SK-N-SH treated with all-trans-retinoic acid at 6 μM for 48 hours (cell line): ENCODE measurements at regions not wholly inside any gene's neighbourhood (a gene's known extent, or its start where the extent isn't known, plus 50 kb on each side); places are given as distances from the start of the nearest gene placed in this dataset.

Source experiments
- ATAC-seq: fragments of 200-7000 bp; cut with Tn5 transposase; 3 replicates; pipeline ENCODE4 v1.9.1; 2020; ENCODE audit warnings: mild to moderate bottlenecking, moderate library complexity
- ARNTL ChIP-seq: fragments of 450-650 bp; formaldehyde crosslinking; IDR thresholded peaks from 2 replicates; pipeline ENCODE4 v1.5.0; 2020; ENCODE audit warnings: low read depth, mild to moderate bottlenecking, moderate library complexity, borderline replicate concordance
- BACH2 ChIP-seq: fragments of 250-450 bp; sonication (Bioruptor Pico); IDR thresholded peaks from 2 replicates; pipeline ENCODE4 v1.9.0; 2021; ENCODE audit warnings: mild to moderate bottlenecking, borderline replicate concordance
- CSDC2 ChIP-seq: fragments of 250-450 bp; sonication (Bioruptor Pico); IDR thresholded peaks from 2 replicates; pipeline ENCODE4 v1.5.0; 2020; ENCODE audit warnings: mild to moderate bottlenecking, moderate library complexity
- GLIS3 ChIP-seq: fragments of 250-450 bp; sonication (Bioruptor Pico); IDR thresholded peaks from 2 replicates; pipeline ENCODE4 v1.5.0; 2020; ENCODE audit warnings: mild to moderate bottlenecking, moderate library complexity
- ISL1 ChIP-seq: fragments of 250-450 bp; sonication (Bioruptor Pico); IDR thresholded peaks from 2 replicates; pipeline ENCODE4 v2.1.2; 2022; ENCODE audit warnings: mild to moderate bottlenecking, moderate library complexity
- OSR1 ChIP-seq: fragments of 250-450 bp; sonication (Bioruptor Pico); IDR thresholded peaks from 2 replicates; pipeline ENCODE4 v1.8.0; 2022; ENCODE audit warnings: moderate library complexity, mild to moderate bottlenecking, inconsistent platforms
- PPARA ChIP-seq: fragments of 250-450 bp; sonication (Bioruptor Pico); IDR thresholded peaks from 2 replicates; pipeline ENCODE4 v1.5.0; 2020; ENCODE audit warnings: mild to moderate bottlenecking, borderline replicate concordance
- RARB ChIP-seq: fragments of 250-450 bp; sonication (Bioruptor Pico); IDR thresholded peaks from 2 replicates; pipeline ENCODE4 v1.8.0; 2021; ENCODE audit warnings: mild to moderate bottlenecking, moderate library complexity
- SNAI2 ChIP-seq: fragments of 250-450 bp; sonication (Bioruptor Pico); IDR thresholded peaks from 2 replicates; pipeline ENCODE4 v1.5.0; 2020; ENCODE audit warnings: mild to moderate bottlenecking, moderate library complexity
- TOX ChIP-seq: fragments of 250-450 bp; sonication (Bioruptor Pico); IDR thresholded peaks from 2 replicates; pipeline ENCODE4 v1.8.0; 2021; ENCODE audit warnings: mild to moderate bottlenecking, moderate library complexity, borderline replicate concordance
- ZFP3 ChIP-seq: fragments of 250-450 bp; sonication (Bioruptor Pico); IDR thresholded peaks from 2 replicates; pipeline ENCODE4 v1.5.0; 2020; ENCODE audit warnings: mild to moderate bottlenecking, moderate library complexity
- ZFP30 ChIP-seq: fragments of 450-650 bp; formaldehyde crosslinking; IDR thresholded peaks from 2 replicates; pipeline ENCODE4 v1.5.0; 2022; ENCODE audit warnings: mild to moderate bottlenecking, moderate library complexity
- ZNF565 ChIP-seq: fragments of 450-650 bp; formaldehyde crosslinking; conservative IDR thresholded peaks from 2 replicates; pipeline ENCODE4 v1.5.0; 2020; ENCODE audit warnings: low read depth, mild to moderate bottlenecking, moderate library complexity
- ZNF70 ChIP-seq: fragments of 450-650 bp; formaldehyde crosslinking; IDR thresholded peaks from 2 replicates; pipeline ENCODE4 v1.5.0; 2020; ENCODE audit warnings: mild to moderate bottlenecking, moderate library complexity
- ZNF8 ChIP-seq: fragments of 450-650 bp; formaldehyde crosslinking; IDR thresholded peaks from 2 replicates; pipeline ENCODE4 v1.5.0; 2020; ENCODE audit warnings: mild to moderate bottlenecking, moderate library complexity
- TF ChIP-seq, protein P1 (sequence below): fragments of 250-450 bp; sonication (Bioruptor Pico); IDR thresholded peaks from 2 replicates; pipeline ENCODE4 v1.5.0; 2020; ENCODE audit warnings: mild to moderate bottlenecking, moderate library complexity
- TF ChIP-seq, protein P2 (sequence below): fragments of 250-450 bp; sonication (Bioruptor Pico); IDR thresholded peaks from 2 replicates; pipeline ENCODE4 v1.5.1; 2021; ENCODE audit warnings: mild to moderate bottlenecking, moderate library complexity
- TF ChIP-seq, protein P3 (sequence below): fragments of 250-450 bp; sonication (Bioruptor Pico); IDR thresholded peaks from 2 replicates; pipeline ENCODE4 v1.5.1; 2020; ENCODE audit warnings: low read depth, mild to moderate bottlenecking, moderate library complexity

DNA sequence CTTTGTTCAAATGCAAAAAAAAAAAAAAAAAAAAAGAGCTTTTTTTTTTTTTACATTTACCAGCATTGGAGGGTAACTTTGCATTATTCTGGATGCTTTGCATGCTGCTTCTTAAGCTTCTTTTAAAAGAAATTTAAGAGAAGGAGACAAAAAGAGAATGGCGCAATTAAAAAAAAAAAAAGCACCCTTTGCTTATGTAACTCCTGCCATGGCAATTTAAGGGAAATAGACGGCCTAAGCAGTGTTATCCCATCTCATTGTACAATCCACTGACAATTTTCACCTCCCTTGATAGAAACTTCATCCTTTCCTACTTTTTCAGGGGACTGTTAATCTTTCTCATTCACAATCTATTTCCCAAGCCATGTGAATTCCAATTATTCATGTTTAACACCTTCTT lies 129.8 kb downstream of the KCTD12 start:
- ATAC-seq = no peak
- no peak for TF ChIP-seq ZNF565 (CRISPR knock-in tag)
- TF ChIP-seq, protein P1, sequence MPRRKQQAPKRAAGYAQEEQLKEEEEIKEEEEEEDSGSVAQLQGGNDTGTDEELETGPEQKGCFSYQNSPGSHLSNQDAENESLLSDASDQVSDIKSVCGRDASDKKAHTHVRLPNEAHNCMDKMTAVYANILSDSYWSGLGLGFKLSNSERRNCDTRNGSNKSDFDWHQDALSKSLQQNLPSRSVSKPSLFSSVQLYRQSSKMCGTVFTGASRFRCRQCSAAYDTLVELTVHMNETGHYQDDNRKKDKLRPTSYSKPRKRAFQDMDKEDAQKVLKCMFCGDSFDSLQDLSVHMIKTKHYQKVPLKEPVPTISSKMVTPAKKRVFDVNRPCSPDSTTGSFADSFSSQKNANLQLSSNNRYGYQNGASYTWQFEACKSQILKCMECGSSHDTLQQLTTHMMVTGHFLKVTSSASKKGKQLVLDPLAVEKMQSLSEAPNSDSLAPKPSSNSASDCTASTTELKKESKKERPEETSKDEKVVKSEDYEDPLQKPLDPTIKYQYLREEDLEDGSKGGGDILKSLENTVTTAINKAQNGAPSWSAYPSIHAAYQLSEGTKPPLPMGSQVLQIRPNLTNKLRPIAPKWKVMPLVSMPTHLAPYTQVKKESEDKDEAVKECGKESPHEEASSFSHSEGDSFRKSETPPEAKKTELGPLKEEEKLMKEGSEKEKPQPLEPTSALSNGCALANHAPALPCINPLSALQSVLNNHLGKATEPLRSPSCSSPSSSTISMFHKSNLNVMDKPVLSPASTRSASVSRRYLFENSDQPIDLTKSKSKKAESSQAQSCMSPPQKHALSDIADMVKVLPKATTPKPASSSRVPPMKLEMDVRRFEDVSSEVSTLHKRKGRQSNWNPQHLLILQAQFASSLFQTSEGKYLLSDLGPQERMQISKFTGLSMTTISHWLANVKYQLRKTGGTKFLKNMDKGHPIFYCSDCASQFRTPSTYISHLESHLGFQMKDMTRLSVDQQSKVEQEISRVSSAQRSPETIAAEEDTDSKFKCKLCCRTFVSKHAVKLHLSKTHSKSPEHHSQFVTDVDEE (CRISPR knock-in tag) = no peak
- no peak for TF ChIP-seq ZFP3
- TF ChIP-seq PPARA = no peak
- TF ChIP-seq, all 23 proteins: peak for 0

DNA sequence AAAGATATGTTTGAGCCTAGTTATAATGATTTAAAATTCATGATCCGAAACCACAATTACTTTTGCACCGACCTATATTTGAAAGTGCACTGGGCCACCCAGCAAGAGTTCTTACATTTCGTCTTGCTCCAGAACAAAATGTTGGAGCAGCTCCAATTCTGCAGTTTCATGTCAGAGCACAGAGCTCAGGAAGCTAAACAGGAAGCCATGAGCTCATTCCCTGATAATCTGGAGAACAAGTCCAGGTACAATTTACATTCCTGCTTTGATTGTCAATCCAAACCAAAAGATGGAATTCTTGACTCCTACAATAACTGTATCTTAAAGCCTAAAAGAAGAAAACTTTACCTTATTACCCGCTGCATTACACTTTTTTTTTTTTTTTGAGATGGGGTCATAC lies 131.8 kb downstream of the KCTD12 start:
- no peak for ATAC-seq
- TF ChIP-seq TOX (CRISPR knock-in tag) = no peak
- TF ChIP-seq RARB (CRISPR knock-in tag) = no peak
- peak; percentile 54 for TF ChIP-seq ISL1 (CRISPR knock-in tag)

DNA sequence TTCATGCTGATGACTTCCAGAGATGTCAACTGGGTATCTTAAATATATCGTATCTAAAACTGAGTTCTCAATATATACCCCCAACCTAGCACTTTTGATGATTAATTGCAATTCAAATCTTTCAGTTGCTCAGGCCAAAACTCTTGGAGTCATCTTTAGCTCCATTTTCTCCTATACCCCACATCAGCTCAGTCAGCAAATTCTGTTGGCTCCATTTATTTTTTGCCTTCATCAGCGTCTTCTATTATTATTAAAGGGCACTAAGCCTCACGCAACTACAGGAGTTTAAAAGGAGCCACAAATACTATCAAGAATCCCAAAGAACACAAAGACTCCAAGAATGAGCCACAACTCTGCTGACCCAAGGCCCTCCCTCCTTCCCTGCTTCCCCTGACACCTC lies 134.9 kb downstream of the KCTD12 start:
- TF ChIP-seq ZNF70 (CRISPR knock-in tag) = no peak
- TF ChIP-seq ZNF8 (CRISPR knock-in tag) = no peak
- TF ChIP-seq PPARA = no peak
- TF ChIP-seq ZFP30 (CRISPR knock-in tag) = no peak
- no peak for TF ChIP-seq TOX (CRISPR knock-in tag)
- no peak for TF ChIP-seq GLIS3 (CRISPR knock-in tag)
- TF ChIP-seq RARB (CRISPR knock-in tag) = no peak
- TF ChIP-seq ARNTL (CRISPR knock-in tag) = no peak
- TF ChIP-seq, protein P2, sequence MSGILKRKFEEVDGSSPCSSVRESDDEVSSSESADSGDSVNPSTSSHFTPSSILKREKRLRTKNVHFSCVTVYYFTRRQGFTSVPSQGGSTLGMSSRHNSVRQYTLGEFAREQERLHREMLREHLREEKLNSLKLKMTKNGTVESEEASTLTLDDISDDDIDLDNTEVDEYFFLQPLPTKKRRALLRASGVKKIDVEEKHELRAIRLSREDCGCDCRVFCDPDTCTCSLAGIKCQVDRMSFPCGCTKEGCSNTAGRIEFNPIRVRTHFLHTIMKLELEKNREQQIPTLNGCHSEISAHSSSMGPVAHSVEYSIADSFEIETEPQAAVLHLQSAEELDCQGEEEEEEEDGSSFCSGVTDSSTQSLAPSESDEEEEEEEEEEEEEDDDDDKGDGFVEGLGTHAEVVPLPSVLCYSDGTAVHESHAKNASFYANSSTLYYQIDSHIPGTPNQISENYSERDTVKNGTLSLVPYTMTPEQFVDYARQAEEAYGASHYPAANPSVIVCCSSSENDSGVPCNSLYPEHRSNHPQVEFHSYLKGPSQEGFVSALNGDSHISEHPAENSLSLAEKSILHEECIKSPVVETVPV (CRISPR knock-in tag) = no peak
- TF ChIP-seq, protein P1 (CRISPR knock-in tag) = no peak
- no peak for ATAC-seq

DNA sequence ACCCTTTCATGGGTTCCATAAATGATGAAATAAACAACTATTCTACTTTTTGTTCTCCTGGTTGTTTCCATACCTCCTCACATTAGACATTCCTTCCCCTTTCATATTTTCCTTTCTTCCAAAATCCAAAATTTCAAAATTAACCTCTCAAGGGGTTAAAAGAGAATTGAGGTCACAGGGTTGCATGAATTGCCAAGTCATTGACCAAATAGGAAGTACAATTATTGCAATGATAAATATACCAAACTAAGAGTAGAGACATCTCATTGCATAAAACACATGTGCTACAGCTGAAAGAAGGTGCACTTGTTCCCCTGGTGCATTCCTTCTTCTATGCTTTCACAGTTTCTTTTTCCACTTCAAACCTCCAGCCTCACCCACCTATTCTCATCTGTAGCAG lies 136.1 kb downstream of the KCTD12 start:
- no peak for ATAC-seq
- TF ChIP-seq, protein P2 (CRISPR knock-in tag) = no peak
- TF ChIP-seq BACH2 (CRISPR knock-in tag) = no peak
- TF ChIP-seq OSR1 (CRISPR knock-in tag) = no peak
- no peak for TF ChIP-seq TOX (CRISPR knock-in tag)
- no peak for TF ChIP-seq RARB (CRISPR knock-in tag)
- TF ChIP-seq SNAI2 = no peak
- TF ChIP-seq, protein P3, sequence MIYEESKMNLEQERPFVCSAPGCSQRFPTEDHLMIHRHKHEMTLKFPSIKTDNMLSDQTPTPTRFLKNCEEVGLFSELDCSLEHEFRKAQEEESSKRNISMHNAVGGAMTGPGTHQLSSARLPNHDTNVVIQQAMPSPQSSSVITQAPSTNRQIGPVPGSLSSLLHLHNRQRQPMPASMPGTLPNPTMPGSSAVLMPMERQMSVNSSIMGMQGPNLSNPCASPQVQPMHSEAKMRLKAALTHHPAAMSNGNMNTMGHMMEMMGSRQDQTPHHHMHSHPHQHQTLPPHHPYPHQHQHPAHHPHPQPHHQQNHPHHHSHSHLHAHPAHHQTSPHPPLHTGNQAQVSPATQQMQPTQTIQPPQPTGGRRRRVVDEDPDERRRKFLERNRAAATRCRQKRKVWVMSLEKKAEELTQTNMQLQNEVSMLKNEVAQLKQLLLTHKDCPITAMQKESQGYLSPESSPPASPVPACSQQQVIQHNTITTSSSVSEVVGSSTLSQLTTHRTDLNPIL (CRISPR knock-in tag) = no peak
- no peak for TF ChIP-seq GLIS3 (CRISPR knock-in tag)
- no peak for TF ChIP-seq CSDC2 (CRISPR knock-in tag)
- TF ChIP-seq ZNF565 (CRISPR knock-in tag) = no peak
- no peak for TF ChIP-seq ZNF70 (CRISPR knock-in tag)
